Neuronal stem cell (in vitro differentiated cells): ENCODE measurements at regions not wholly inside any gene's neighbourhood (a gene's known extent, or its start where the extent isn't known, plus 50 kb on each side); places are given as distances from the start of the nearest gene placed in this dataset.

Experiments used
- DNase-seq: peaks from one replicate; pipeline ENCODE4 v3.0.0-alpha.2; 2013; ENCODE audit warnings: low spot score
- H2AFZ ChIP-seq: one replicate; pipeline ENCODE4 v1.6.1; 2013; ENCODE audit warnings: mild to moderate bottlenecking, low read length, inconsistent platforms
- H2AK5ac ChIP-seq: 2 replicates; pipeline ENCODE4 v1.6.1; 2013; ENCODE audit warnings: low read depth, mild to moderate bottlenecking, inconsistent platforms, low read length, moderate library complexity, mixed read lengths
- H2BK120ac ChIP-seq: 2 replicates; pipeline ENCODE4 v1.6.1; 2013; ENCODE audit warnings: low read depth, mild to moderate bottlenecking, inconsistent platforms, low read length, moderate library complexity, mixed read lengths
- H2BK12ac ChIP-seq: one replicate; pipeline ENCODE4 v1.6.1; 2013; ENCODE audit warnings: low read length, inconsistent platforms
- H2BK15ac ChIP-seq: 2 replicates; pipeline ENCODE4 v1.6.1; 2013; ENCODE audit warnings: mild to moderate bottlenecking, low read length, inconsistent platforms, mixed read lengths
- H2BK5ac ChIP-seq: one replicate; pipeline ENCODE4 v1.6.1; 2013; ENCODE audit warnings: inconsistent platforms, mild to moderate bottlenecking, low read length, moderate library complexity
- H3K14ac ChIP-seq: one replicate; pipeline ENCODE4 v1.6.1; 2013; ENCODE audit warnings: low read length, inconsistent platforms
- H3K18ac ChIP-seq: 2 replicates; pipeline ENCODE4 v1.6.1; 2013; ENCODE audit warnings: low read length, inconsistent platforms
- H3K23ac ChIP-seq: 2 replicates; pipeline ENCODE4 v1.6.1; 2013; ENCODE audit warnings: low read depth, mild to moderate bottlenecking, mixed read lengths, low read length, inconsistent platforms; ENCODE audit not compliant: poor library complexity
- H3K27ac ChIP-seq: replicated peaks from 3 replicates; pipeline ENCODE4 v1.5.1; 2013; ENCODE audit warnings: low read length, inconsistent platforms
- H3K27me3 ChIP-seq, 3 experiments: 2 replicates each; pipeline ENCODE4 v1.6.1; 2013; ENCODE audit warnings: low read length in 3 of 3, mild to moderate bottlenecking in 2 of 3, inconsistent platforms in 1 of 3, low read depth in 1 of 3, mixed read lengths in 1 of 3, moderate library complexity in 1 of 3; ENCODE audit not compliant: control insufficient read depth in 3 of 3, insufficient read depth in 3 of 3
- H3K36me3 ChIP-seq, 2 donors: replicated peaks in 1 of 2; 2 replicates each; pipeline ENCODE4 v1.6.1; 2013; ENCODE audit warnings: low read length in 2 of 2; ENCODE audit not compliant: control insufficient read depth in 2 of 2, insufficient read depth in 2 of 2
- H3K4ac ChIP-seq: 2 replicates; pipeline ENCODE4 v1.6.1; 2013; ENCODE audit warnings: inconsistent platforms, mild to moderate bottlenecking, low read length, moderate library complexity
- H3K4me1 ChIP-seq, 2 donors: 1 replicate in 1 of 2; 2 replicates in 1 of 2; pipeline ENCODE4 v1.6.1; 2013; ENCODE audit warnings: low read length in 2 of 2, low read depth in 1 of 2; ENCODE audit not compliant: control insufficient read depth in 2 of 2, insufficient read depth in 1 of 2
- H3K4me2 ChIP-seq: one replicate; pipeline ENCODE4 v1.6.1; 2013; ENCODE audit warnings: mild to moderate bottlenecking, low read length, inconsistent platforms; ENCODE audit not compliant: insufficient read depth, poor library complexity, severe bottlenecking
- H3K4me3 ChIP-seq, 2 donors: 2 replicates each; pipeline ENCODE4 v1.5.1; 2013; ENCODE audit warnings: low read length in 2 of 2, mild to moderate bottlenecking in 2 of 2, inconsistent platforms in 1 of 2, moderate library complexity in 1 of 2
- H3K79me1 ChIP-seq: one replicate; pipeline ENCODE4 v1.6.1; 2013; ENCODE audit warnings: low read depth, mild to moderate bottlenecking, inconsistent platforms, low read length, moderate library complexity
- H3K9ac ChIP-seq: one replicate; pipeline ENCODE4 v1.6.1; 2013; ENCODE audit warnings: mild to moderate bottlenecking, low read depth, low read length, inconsistent platforms; ENCODE audit not compliant: poor library complexity
- H3K9me3 ChIP-seq, 2 donors: replicated peaks in 1 of 2; 2 replicates each; pipeline versions ENCODE3 to v1.6.1; 2013; ENCODE audit warnings: low read length in 2 of 2, mild to moderate bottlenecking in 2 of 2, inconsistent platforms in 1 of 2, low read depth in 1 of 2, mixed read lengths in 1 of 2, moderate library complexity in 1 of 2; ENCODE audit not compliant: control insufficient read depth in 2 of 2, insufficient read depth in 1 of 2
- H4K8ac ChIP-seq: one replicate; pipeline ENCODE4 v1.6.1; 2013; ENCODE audit warnings: low read depth, mild to moderate bottlenecking, inconsistent platforms, low read length, moderate library complexity
- H4K91ac ChIP-seq: one replicate; pipeline ENCODE4 v1.6.1; 2013; ENCODE audit warnings: low read length, low read depth, mild to moderate bottlenecking, inconsistent platforms; ENCODE audit not compliant: poor library complexity
- WGBS, 2 donors: extraction: QIAGEN DNeasy Blood & Tissue Kit; methylation state at CpG; one replicate each; pipeline ENCODE4 v1.1.7; 2013; ENCODE audit warnings: missing lambda C conversion rate in 2 of 2, mixed read lengths in 1 of 2; ENCODE audit not compliant: insufficient read length in 2 of 2, insufficient replicate concordance in 1 of 2; ENCODE audit errors: extremely low coverage in 2 of 2; 5-methylcytosine and 5-hydroxymethylcytosine counted together

- H3K4me2 ChIP-seq, result no peak overlapping the region
- no peak overlapping the region for H3K18ac ChIP-seq
- H2BK120ac ChIP-seq, result no peak overlapping the region
- H3K79me1 ChIP-seq, result no peaks in the 10 kb centered on the region
- H3K9me3 ChIP-seq, result no peaks in the 10 kb centered on the region
- H3K27me3 ChIP-seq, result no peaks in the 10 kb centered on the region
- no peak overlapping the region for H2AK5ac ChIP-seq
- no peaks in the 10 kb centered on the region for H3K36me3 ChIP-seq
- no peak overlapping the region for H3K14ac ChIP-seq
- no peak overlapping the region for H3K23ac ChIP-seq
- H2BK12ac ChIP-seq, result no peak overlapping the region
- no peak overlapping the region for H3K4me3 ChIP-seq
- H2AFZ ChIP-seq, result no peak overlapping the region
- DNase-seq, result no peak
- no peak overlapping the region for H2BK15ac ChIP-seq
- no peak overlapping the region for H3K4ac ChIP-seq
- peaks cover 1 to 4% of the 10 kb centered on the region in 2 donors for H3K4me1 ChIP-seq
- no peak overlapping the region for H2BK5ac ChIP-seq
- H4K91ac ChIP-seq, result no peak overlapping the region
- WGBS, 2 donors, result no CpG with 5 or more reads among the region's 5 CpGs
- H3K27ac ChIP-seq, result no peak overlapping the region
- H3K9ac ChIP-seq, result no peak overlapping the region
- H4K8ac ChIP-seq, result no peak overlapping the region
These were observed 384.1 kb upstream of the SLC35B3 start for GRCh38 chr6:8819446-8819845.

DNA sequence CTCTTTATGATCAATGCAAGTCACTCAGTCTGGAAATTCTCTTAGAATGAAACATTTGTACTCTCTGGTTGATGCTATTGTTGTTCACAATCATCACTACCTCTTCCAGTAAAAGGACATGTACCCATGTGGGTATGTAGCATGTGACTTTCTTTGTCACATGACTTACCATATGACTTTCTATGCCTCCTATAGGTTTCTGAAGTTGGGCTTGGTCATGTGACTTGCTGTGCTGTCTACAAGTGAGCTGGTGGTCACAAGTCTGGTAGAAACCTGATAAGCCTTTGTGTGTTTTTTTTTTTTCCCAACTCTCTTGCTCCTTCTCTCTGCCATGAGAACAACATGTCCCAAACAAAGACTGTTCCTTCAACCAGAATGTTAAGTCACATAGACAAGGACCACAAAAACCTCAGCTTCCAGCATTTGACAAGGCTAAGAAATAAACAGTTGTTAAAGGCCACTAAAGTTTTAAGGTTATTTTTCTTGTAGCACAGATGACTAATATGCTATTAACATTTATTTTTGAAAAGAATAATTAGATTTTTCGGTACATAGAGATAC is 379.2 kb upstream of the SLC35B3 start:
- Histone ChIP-seq H3K27ac (no peak overlapping the region), H2BK12ac (no peak overlapping the region), H2AK5ac (no peak overlapping the region), H2BK5ac (no peak overlapping the region), H3K4me2 (no peak overlapping the region), H3K9me3 (no peaks in the 10 kb centered on the region), H2BK120ac (no peak overlapping the region), H3K4me3 (no peak overlapping the region), H3K14ac (no peak overlapping the region), H2BK15ac (no peak overlapping the region), H4K8ac (no peak overlapping the region), H3K18ac (no peak overlapping the region), H3K36me3 (no peaks in the 10 kb centered on the region), H3K79me1 (no peaks in the 10 kb centered on the region), H4K91ac (no peak overlapping the region), H3K4ac (no peak overlapping the region), H3K27me3 (no peaks in the 10 kb centered on the region), H3K9ac (no peak overlapping the region), H2AFZ (peak overlapping the region; percentile 72), H3K4me1 (peaks cover 0 to 2% of the 10 kb centered on the region in 2 donors), H3K23ac (no peak overlapping the region)
- DNase-seq, result no peak
- WGBS, 2 donors, result no CpG with 5 or more reads among the region's 1 CpG

GRCh38 chr6:8810325-8810724 is 375.0 kb upstream of the SLC35B3 start:
- Histone ChIP-seq H2BK15ac (no peak overlapping the region), H3K9me3 (no peaks in the 10 kb centered on the region), H3K14ac (no peak overlapping the region), H3K9ac (no peak overlapping the region), H3K36me3 (no peaks in the 10 kb centered on the region), H3K4me2 (no peak overlapping the region), H3K23ac (no peak overlapping the region), H4K91ac (no peak overlapping the region), H2AFZ (no peak overlapping the region), H3K27me3 (no peaks in the 10 kb centered on the region), H3K18ac (no peak overlapping the region), H3K4me1 (peaks cover 0 to 2% of the 10 kb centered on the region in 2 donors), H3K27ac (no peak overlapping the region), H2AK5ac (no peak overlapping the region), H2BK120ac (no peak overlapping the region), H3K4ac (no peak overlapping the region), H3K79me1 (no peaks in the 10 kb centered on the region), H3K4me3 (no peak overlapping the region), H2BK12ac (no peak overlapping the region), H4K8ac (no peak overlapping the region), H2BK5ac (no peak overlapping the region)
- no peak for DNase-seq
- WGBS, 2 donors, result no CpG with 5 or more reads among the region's 4 CpGs

GRCh38 chr6:8809662-8810061 is 374.3 kb upstream of the SLC35B3 start:
- WGBS, 2 donors, result no CpG with 5 or more reads among the region's 4 CpGs
- Histone ChIP-seq H4K91ac (no peak overlapping the region), H3K23ac (no peak overlapping the region), H2BK5ac (no peak overlapping the region), H3K4me1 (peaks cover 0 to 2% of the 10 kb centered on the region in 2 donors), H2BK15ac (no peak overlapping the region), H3K14ac (no peak overlapping the region), H2AFZ (no peak overlapping the region), H3K9me3 (no peaks in the 10 kb centered on the region), H2BK12ac (no peak overlapping the region), H3K4me3 (no peak overlapping the region), H2BK120ac (no peak overlapping the region), H3K18ac (no peak overlapping the region), H4K8ac (no peak overlapping the region), H3K27me3 (no peaks in the 10 kb centered on the region), H2AK5ac (no peak overlapping the region), H3K79me1 (no peaks in the 10 kb centered on the region), H3K9ac (no peak overlapping the region), H3K27ac (no peak overlapping the region), H3K4ac (no peak overlapping the region), H3K36me3 (no peaks in the 10 kb centered on the region), H3K4me2 (no peak overlapping the region)
- DNase-seq, result no peak
